AG10803 (cell line): ENCODE measurements at regions not wholly inside any gene's neighbourhood (a gene's known extent, or its start where the extent isn't known, plus 50 kb on each side); places are given as distances from the start of the nearest gene placed in this dataset.

ENCODE experiments used
- DNase-seq: peaks from one replicate; pipeline ENCODE4 v3.0.0; 2010; ENCODE audit warnings: low read depth
- H3K4me3 ChIP-seq: 2 replicates; pipeline ENCODE4 v1.5.1; 2011; ENCODE audit warnings: mild to moderate bottlenecking, low read length, control low read depth
- TF ChIP-seq, protein P1 (sequence below): conservative IDR thresholded peaks from 2 replicates; pipeline ENCODE4 v1.5.1; 2011; ENCODE audit warnings: mild to moderate bottlenecking, low read length, control low read depth, inconsistent platforms

GRCh38 chr4:134145369-134145768 is 56.2 kb downstream of the PABPC4L start:
- no peak for DNase-seq
- TF ChIP-seq, protein P1, sequence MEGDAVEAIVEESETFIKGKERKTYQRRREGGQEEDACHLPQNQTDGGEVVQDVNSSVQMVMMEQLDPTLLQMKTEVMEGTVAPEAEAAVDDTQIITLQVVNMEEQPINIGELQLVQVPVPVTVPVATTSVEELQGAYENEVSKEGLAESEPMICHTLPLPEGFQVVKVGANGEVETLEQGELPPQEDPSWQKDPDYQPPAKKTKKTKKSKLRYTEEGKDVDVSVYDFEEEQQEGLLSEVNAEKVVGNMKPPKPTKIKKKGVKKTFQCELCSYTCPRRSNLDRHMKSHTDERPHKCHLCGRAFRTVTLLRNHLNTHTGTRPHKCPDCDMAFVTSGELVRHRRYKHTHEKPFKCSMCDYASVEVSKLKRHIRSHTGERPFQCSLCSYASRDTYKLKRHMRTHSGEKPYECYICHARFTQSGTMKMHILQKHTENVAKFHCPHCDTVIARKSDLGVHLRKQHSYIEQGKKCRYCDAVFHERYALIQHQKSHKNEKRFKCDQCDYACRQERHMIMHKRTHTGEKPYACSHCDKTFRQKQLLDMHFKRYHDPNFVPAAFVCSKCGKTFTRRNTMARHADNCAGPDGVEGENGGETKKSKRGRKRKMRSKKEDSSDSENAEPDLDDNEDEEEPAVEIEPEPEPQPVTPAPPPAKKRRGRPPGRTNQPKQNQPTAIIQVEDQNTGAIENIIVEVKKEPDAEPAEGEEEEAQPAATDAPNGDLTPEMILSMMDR: no peak
- H3K4me3 ChIP-seq: no peak overlapping the region

DNA sequence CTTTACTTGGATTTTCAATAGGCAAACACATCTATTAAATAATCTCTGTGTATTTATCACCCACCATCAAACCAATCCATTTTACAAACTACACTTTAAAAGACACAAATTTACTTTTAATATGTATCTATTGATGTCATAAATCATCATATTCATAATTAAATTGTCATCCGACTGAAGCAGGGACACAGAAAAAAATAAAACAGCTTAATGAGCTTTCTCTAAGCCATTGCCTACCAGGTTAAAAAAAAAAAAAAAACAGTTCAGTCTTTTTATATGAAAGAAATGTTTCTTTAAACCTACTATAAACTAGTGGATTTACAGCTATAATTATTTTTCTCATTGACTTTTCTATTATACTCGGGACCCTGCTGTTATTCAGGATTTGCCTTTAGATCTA is 57.3 kb downstream of the PABPC4L start:
- H3K4me3 ChIP-seq: no peak overlapping the region
- DNase-seq: no peak
- TF ChIP-seq, protein P1: no peak

DNA sequence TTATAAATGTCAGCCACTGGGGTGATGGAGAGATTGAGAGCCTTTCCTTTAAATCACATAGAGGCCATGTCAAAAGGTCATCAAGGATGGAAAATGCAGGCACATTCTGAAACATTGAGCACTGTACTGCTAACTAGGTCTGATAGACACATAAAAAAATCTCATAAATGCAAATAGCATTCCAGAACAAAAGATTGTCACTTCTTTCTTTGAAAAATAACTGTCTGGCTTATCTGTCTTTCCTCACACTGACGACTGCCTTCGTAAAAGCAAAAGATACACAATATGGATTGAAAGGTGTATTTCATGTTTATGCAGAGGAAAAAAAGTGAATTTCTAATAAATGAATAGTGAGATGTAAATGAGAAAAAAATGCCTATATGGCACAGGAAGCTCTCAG is 59.9 kb downstream of the PABPC4L start:
- TF ChIP-seq, protein P1: no peak
- DNase-seq: no peak
- no peak overlapping the region for H3K4me3 ChIP-seq

GRCh38 chr4:134139188-134139587 is 62.4 kb downstream of the PABPC4L start:
- no peak for DNase-seq
- TF ChIP-seq, protein P1: no peak
- H3K4me3 ChIP-seq: no peak overlapping the region

- no peak overlapping the region for H3K4me3 ChIP-seq
- DNase-seq: no peak
- TF ChIP-seq, protein P1: no peak
Observed at GRCh38 chr4:134132086-134132783, 69.4 kb downstream of the PABPC4L start.

- TF ChIP-seq, protein P1: no peak
- no peak for DNase-seq
- H3K4me3 ChIP-seq: no peak overlapping the region
Observed at GRCh38 chr4:134126955-134127354, 74.6 kb downstream of the PABPC4L start.

DNA sequence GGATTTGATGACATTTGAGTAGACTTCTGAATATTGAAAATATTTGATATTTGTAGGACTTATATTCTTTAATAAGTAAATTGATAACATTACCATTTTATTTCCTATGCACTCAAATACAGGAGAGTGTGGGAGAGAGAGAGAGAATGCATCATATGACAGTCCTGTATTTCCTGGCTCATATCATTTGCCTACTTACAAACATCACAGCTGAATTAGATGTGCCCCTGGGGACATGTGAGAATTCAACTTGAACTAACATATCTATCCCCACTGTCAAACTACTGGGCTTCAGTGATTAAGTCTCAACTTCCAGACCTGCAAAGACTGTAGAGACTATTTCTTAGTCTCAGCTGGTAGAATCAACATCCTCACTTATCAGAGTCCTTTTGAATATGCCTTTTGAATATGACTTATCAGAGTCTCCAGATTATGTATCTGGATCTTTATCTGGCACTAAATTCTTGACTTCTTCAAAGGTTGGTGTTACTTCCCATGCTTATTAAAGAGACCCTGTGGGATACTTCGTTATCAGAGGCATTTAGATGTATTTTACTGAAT is 75.5 kb downstream of the PABPC4L start:
- H3K4me3 ChIP-seq: no peak overlapping the region
- DNase-seq: no peak
- TF ChIP-seq, protein P1: no peak
